Renal cortical epithelial cell (primary cell): ENCODE measurements at regions not wholly inside any gene's neighbourhood (a gene's known extent, or its start where the extent isn't known, plus 50 kb on each side); places are given as distances from the start of the nearest gene placed in this dataset.

ENCODE experiments used
- DNase-seq: peaks from one replicate; pipeline ENCODE4 v3.0.0-alpha.2; 2011; ENCODE audit warnings: low read depth

- no peak for DNase-seq
Measured at GRCh38 chr2:223225266-223225665, 173.3 kb downstream of the KCNE4 start.

GRCh38 chr2:223226264-223226663, 174.3 kb downstream of the KCNE4 start:
- no peak for DNase-seq

- DNase-seq, result no peak
Measured at GRCh38 chr2:223227338-223227737, 175.3 kb downstream of the KCNE4 start.

- no peak for DNase-seq
Measured at GRCh38 chr2:223228871-223229270, 176.9 kb downstream of the KCNE4 start.

DNA sequence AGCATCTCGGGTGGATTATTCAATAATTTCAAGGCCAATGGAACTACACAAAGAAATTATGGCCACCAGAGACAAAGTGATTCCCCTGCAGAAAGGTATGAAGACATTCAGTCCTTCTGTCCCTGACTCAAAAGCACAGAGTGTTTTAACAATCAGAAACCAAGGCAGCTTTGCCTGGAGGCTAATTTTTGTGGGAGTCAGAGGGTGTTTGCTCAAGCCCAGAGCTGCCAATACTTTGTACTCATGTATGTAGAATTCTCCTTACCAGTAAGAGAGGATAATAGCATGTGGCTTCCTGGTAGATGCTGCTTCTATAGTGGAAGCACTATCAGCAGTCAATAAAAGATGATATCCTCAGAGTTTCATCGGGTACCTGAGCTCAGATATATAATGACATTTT, 178.4 kb downstream of the KCNE4 start:
- peak; percentile 68 for DNase-seq

DNA sequence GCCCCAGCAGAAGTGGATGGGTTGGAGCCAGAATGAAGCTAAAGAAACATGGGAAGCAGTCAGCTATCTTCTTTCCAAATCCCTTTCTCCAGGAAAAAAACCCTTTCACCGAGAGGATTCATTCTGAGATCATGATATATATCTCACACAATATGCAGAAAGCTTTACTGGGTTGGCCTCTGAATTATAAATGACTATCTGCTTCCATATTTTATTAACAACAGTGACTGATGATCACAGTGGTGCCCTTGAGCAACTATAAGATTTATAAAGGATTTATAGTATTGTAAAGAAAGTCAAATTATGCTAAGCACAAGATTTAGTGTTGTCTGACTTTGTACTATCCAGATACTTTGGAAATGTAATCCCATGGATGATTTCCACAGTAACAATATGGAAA, 180.3 kb downstream of the KCNE4 start:
- DNase-seq, result no peak

DNA sequence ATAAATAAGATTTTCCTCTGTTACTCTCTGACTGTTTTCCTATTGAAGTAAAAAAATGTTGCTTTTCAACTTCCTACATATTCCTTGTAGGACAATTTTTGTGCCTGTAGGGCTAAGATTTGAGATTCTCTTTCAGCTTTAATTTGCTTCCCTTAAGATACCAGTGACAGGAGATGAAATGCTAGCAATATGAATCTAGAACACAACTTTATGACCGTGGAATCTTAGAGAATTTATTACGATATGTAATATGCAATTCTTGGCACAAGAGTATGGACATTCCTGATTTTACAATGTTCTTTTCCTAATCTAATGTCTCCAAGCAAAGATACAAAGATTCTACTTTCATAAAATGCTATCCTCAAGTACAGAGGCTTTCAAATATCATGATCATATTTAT, 180.9 kb downstream of the KCNE4 start:
- no peak for DNase-seq

DNA sequence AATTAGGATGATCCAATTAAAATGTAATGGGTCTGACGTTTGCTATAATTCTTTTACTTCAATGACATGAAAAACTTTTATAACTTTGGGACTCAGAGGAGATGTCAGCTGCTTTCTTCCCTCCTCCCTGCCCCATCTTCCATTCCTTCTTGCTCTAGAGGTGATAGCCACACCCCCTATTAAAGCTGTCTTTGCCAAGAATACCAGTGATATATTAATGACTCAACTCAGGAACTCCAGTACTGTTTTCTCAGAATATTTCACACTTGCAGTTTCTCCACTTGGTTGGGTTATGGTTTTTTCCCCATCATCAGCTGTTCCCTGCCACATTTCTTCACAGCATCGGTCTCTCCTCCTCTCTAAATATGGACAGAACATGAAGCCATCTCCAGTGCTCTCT, 184.0 kb downstream of the KCNE4 start:
- peak; percentile 75 for DNase-seq

DNA sequence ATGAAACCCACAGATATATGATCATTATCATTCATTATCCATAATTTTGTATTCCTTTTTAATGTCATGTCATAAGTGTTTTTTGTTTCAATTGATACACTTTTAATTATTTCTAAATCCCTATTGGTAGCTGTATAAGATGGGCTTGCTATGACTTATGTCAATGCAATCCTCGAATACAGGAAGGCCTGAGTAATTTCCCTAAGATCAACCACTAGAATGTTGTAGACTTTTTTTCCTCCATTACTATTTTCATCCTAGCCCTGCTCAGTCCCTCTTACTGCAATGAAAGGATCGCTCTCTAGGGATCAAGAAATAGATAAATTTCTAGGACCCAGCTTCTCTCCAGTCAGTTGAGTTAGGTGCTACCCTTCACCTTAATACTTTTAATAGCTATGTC, 186.3 kb downstream of the KCNE4 start:
- peak; percentile 9 for DNase-seq

- DNase-seq, result no peak
Measured at GRCh38 chr2:223243233-223243632, 191.2 kb downstream of the KCNE4 start.

GRCh38 chr2:223247136-223247535, 195.1 kb downstream of the KCNE4 start:
- peak; percentile 44 for DNase-seq

- DNase-seq, result no peak
Measured at GRCh38 chr2:223251656-223252229, 199.8 kb downstream of the KCNE4 start.

DNA sequence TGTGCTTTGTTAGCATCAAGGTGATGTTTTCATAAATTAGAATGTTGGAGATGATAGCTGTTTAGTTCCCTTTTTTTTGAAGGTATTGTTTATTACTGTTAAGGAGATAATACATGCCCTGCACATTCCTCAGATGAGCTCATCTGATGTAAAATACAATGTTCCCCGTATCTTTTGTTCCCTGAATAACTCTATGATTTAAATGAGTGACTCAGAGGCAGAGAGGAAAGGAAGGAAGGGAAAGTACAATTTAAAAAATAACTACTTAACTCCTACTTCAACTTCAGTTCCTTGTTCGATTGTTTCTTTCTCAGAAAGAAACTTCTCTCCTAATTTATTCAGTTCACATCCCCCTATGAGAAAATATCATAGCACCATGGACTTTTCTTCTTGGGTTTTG, 208.7 kb downstream of the KCNE4 start:
- peak; percentile 53 for DNase-seq

GRCh38 chr2:223262946-223263345, 211.0 kb downstream of the KCNE4 start:
- DNase-seq, result peak; percentile 75

DNA sequence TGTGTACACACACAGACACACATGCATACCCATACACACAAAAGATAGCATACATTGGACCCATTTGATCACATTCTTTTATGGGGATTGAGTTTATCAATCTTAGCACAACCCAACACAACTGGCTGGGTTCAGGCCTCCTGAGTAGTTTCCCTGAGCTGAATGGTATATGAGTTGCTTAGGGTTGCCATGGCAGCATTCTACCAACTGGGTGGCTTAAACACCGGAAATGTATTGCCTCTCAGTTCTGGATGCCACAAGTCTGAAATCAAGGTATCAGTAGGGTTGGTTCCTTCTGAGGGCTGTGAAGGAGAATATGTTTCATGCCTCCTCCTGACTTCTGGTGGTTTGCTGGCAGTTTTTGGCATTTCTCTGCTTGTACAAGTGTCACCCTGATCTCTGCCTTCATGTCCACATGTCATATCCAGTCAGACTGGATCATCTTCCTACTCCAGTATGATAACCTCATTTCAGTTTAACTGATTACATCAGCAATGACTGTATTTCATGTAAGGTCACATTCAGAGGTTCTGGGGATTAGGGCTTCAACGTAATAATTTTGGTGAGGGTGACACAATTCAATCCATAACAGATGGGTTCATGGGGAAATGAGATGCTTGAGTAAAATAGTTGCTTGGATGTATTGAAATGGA, 212.7 kb downstream of the KCNE4 start:
- DNase-seq, result no peak

GRCh38 chr2:223267160-223267951, 215.4 kb downstream of the KCNE4 start:
- no peak for DNase-seq

- DNase-seq, result peak; percentile 32
Measured at GRCh38 chr2:223269386-223269785, 217.4 kb downstream of the KCNE4 start.

- no peak for DNase-seq
Measured at GRCh38 chr2:223270548-223270947, 218.6 kb downstream of the KCNE4 start.

DNA sequence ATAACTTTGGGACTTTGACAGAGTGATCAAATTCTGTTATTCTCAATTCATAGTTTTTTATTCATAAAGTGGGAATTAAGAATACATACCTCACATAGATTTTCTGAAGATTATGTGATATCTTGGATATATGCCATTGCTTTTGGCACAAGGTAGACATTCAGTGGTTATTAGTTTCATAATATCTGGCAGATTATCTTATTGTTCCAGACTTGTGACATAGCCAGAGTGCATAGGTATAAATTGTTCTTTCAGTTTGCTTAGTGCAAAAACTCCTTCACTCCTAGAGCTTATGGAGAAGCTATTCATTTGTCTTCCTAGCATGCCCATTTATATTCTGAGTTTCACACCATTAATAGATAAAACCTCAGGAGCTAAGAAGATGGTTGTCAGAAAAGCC, 222.0 kb downstream of the KCNE4 start:
- no peak for DNase-seq

DNA sequence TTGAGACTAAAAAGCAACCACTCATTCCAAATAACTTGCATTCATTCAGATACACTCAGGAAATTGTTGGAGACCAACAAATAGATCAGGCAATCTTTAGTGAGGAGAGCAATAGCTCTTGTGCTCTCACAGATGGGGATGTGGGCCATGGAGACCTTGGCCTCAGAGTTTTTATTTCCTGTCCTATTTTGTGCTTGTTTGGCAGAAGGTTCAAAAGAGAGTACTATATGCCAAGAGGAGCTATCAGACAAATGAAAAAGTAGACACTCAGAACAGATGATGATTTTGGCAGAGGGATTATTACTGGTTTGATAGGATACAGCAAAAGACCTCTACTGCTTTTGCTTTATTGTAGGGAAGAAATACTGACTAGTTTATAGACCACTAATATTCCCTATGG, 230.2 kb downstream of the KCNE4 start:
- DNase-seq, result no peak

DNA sequence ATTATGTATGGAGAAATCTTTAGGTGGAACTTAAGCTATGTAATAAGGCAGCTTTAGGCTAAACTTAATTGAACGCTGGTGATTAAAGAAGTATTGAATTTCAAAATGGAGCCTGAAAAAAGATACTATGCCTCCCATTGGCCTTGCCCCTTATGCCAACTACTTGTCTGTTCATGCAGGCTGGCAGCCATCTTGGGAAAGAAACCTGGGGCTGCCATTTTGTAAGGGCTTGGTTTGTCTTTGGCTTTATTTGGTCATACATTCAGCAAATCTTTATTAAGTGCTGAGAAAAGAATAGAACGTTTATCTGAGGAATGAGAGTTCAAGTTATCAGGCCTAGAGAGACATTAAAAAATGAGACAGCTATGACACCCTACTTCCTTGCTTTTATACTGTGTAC, 231.3 kb downstream of the KCNE4 start:
- no peak for DNase-seq

- DNase-seq, result no peak
Measured at GRCh38 chr2:223283771-223284170, 231.8 kb downstream of the KCNE4 start.
